Vagina (tissue), 2 donors: ENCODE measurements at regions not wholly inside any gene's neighbourhood (a gene's known extent, or its start where the extent isn't known, plus 50 kb on each side); places are given as distances from the start of the nearest gene placed in this dataset.

Experiments used
- POLR2A ChIP-seq, 2 donors: fragments of 450-650 bp; IDR thresholded peaks; one replicate each; pipeline ENCODE4 v1.6.1; 2017; ENCODE audit warnings: antibody characterized with exemption in 2 of 2, mild to moderate bottlenecking in 2 of 2, moderate library complexity in 2 of 2
- TF ChIP-seq, protein P1 (sequence below), 3 experiments: fragments of 450-650 bp in 2 of 3; fragments of 200-600 bp in 1 of 3; sonication (generic) in 1 of 3; IDR thresholded peaks; one replicate each; pipeline ENCODE4 v1.5.1; 2017 to 2019; ENCODE audit warnings: antibody characterized with exemption in 3 of 3, mild to moderate bottlenecking in 2 of 3, moderate library complexity in 2 of 3

GRCh38 chr18:39406941-39407340, 1841.3 kb upstream of the CELF4 start:
- TF ChIP-seq POLR2A (IDR thresholded peaks at IDR 0.05), result no peak
- TF ChIP-seq, protein P1, sequence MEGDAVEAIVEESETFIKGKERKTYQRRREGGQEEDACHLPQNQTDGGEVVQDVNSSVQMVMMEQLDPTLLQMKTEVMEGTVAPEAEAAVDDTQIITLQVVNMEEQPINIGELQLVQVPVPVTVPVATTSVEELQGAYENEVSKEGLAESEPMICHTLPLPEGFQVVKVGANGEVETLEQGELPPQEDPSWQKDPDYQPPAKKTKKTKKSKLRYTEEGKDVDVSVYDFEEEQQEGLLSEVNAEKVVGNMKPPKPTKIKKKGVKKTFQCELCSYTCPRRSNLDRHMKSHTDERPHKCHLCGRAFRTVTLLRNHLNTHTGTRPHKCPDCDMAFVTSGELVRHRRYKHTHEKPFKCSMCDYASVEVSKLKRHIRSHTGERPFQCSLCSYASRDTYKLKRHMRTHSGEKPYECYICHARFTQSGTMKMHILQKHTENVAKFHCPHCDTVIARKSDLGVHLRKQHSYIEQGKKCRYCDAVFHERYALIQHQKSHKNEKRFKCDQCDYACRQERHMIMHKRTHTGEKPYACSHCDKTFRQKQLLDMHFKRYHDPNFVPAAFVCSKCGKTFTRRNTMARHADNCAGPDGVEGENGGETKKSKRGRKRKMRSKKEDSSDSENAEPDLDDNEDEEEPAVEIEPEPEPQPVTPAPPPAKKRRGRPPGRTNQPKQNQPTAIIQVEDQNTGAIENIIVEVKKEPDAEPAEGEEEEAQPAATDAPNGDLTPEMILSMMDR (IDR thresholded peaks at IDR 0.05), result no peak
